ENCODE measurements at regions not wholly inside any gene's neighbourhood (a gene's known extent, or its start where the extent isn't known, plus 50 kb on each side); places are given as distances from the start of the nearest gene placed in this dataset.

DNA sequence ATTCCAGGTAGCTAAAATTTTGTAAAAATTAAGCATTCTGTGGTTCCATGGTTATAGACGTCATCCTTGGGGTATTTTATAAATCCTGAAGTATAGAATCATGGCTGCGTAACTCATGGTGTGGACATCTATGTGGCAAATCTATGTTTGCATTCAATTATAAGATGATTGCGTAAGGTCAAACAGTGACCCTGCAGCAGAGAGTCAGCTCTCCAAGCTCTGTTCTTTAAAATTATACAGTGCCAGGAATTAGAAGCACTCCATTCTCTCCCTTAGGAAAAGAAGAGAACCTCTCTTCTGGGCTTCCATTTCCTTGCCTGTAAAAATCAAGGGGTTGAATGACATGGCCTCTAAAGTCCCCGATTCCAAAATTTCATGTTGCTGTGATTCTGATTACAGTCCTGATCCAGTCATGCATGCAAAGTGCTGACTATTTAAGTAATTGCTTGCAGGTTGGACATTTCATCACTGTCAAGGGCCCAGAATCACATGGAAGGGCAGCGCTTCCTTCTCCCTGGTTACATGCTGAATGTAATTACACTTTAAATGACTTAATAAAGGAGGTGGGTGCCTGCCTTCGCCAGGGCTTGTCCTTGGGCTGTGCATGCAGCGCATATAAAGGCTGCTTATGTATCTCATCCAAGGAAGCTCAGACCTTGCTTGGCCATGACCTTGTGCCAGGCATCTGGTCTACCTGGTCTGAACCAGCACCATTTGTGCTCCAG, 550.7 kb downstream of the TYW1 start:
- peaks cover 5% of the 10 kb centered on the region for H3K27me3 Mint-ChIP-seq (ENCODE audit: unreplicated experiment)
- peaks cover 2% of the 10 kb centered on the region for H3K9me3 Mint-ChIP-seq (ENCODE audit: unreplicated experiment)
- H3K36me3 Mint-ChIP-seq (ENCODE audit: unreplicated experiment): peaks cover 7% of the 10 kb centered on the region
- no peak overlapping the region for H3K4me3 Mint-ChIP-seq (ENCODE audit: unreplicated experiment)
- H3K27ac Mint-ChIP-seq (ENCODE audit: unreplicated experiment): no peak overlapping the region
- TF ChIP-seq, protein P1, sequence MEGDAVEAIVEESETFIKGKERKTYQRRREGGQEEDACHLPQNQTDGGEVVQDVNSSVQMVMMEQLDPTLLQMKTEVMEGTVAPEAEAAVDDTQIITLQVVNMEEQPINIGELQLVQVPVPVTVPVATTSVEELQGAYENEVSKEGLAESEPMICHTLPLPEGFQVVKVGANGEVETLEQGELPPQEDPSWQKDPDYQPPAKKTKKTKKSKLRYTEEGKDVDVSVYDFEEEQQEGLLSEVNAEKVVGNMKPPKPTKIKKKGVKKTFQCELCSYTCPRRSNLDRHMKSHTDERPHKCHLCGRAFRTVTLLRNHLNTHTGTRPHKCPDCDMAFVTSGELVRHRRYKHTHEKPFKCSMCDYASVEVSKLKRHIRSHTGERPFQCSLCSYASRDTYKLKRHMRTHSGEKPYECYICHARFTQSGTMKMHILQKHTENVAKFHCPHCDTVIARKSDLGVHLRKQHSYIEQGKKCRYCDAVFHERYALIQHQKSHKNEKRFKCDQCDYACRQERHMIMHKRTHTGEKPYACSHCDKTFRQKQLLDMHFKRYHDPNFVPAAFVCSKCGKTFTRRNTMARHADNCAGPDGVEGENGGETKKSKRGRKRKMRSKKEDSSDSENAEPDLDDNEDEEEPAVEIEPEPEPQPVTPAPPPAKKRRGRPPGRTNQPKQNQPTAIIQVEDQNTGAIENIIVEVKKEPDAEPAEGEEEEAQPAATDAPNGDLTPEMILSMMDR (IDR thresholded peaks at IDR 0.05; ENCODE audit: partially characterized antibody, unreplicated experiment): no peak
- no peak for DNase-seq
- peaks cover 12% of the 10 kb centered on the region for H3K4me1 Mint-ChIP-seq (ENCODE audit: low read depth, unreplicated experiment)

DNA sequence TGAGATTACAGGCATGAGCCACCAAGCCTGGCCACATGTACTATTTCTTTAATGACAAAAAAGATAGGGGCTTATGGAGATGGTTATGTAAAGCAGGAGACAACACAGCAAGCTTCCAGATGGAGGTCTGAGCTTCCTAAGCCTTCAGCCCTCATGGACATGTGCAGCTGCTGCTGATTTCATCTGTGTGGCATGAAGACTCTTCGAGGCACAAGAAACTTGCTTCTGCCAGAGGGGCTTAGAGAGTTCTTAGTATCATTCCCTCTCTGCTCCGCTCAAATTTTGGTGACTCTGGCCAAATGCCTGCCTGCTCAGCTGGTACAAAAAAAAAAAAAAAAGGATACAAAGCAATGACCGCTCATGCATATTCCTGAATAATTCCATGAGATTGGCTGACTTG, 552.5 kb downstream of the TYW1 start:
- Mint-ChIP-seq H3K27ac (ENCODE audit: unreplicated experiment) (no peak overlapping the region), H3K27me3 (ENCODE audit: unreplicated experiment) (peaks cover 5% of the 10 kb centered on the region), H3K4me3 (ENCODE audit: unreplicated experiment) (no peak overlapping the region), H3K9me3 (ENCODE audit: unreplicated experiment) (peaks cover 2% of the 10 kb centered on the region), H3K4me1 (ENCODE audit: low read depth, unreplicated experiment) (peaks cover 12% of the 10 kb centered on the region), H3K36me3 (ENCODE audit: unreplicated experiment) (peaks cover 7% of the 10 kb centered on the region)
- no peak for DNase-seq
- TF ChIP-seq, protein P1 (IDR thresholded peaks at IDR 0.05; ENCODE audit: partially characterized antibody, unreplicated experiment): no peak

DNA sequence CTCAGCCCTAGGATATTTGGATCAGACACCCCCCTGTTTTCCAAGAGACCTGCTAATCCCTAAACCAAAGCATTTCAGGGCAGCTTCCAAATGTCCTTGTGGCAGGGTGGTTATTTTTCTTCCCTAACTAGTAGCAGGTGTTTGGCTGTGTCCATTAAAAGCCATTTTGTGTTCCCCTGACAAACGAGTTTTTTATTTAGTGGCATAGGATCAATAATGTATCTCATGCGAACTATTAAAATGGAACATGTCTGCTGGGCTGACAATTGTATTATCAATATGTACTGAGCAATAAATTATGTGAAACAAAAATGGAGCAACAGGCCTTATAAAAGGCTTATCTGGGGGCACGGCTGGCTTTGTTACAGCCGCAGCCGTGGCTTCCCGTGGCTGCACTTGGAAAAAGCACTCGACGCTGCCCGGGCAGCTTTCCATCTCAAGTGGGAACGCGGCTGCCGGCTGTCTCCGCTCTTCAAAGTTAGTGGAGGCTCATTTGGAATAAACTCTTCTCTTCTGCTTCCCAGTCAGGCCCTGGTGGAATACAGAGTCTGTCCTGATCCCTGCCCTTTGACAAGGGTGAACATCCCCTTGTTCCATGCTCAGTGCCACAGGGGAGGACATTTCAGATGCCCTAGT, 554.3 kb downstream of the TYW1 start:
- H3K36me3 Mint-ChIP-seq (ENCODE audit: unreplicated experiment): peaks cover 7% of the 10 kb centered on the region
- H3K9me3 Mint-ChIP-seq (ENCODE audit: unreplicated experiment): peaks cover 2% of the 10 kb centered on the region
- H3K27ac Mint-ChIP-seq (ENCODE audit: unreplicated experiment): peak overlapping the region; percentile 24
- TF ChIP-seq, protein P1 (IDR thresholded peaks at IDR 0.05; ENCODE audit: partially characterized antibody, unreplicated experiment): no peak
- H3K4me3 Mint-ChIP-seq (ENCODE audit: unreplicated experiment): no peak overlapping the region
- H3K27me3 Mint-ChIP-seq (ENCODE audit: unreplicated experiment): peaks cover 5% of the 10 kb centered on the region
- peaks cover 12% of the 10 kb centered on the region for H3K4me1 Mint-ChIP-seq (ENCODE audit: low read depth, unreplicated experiment)
- DNase-seq: no peak

DNA sequence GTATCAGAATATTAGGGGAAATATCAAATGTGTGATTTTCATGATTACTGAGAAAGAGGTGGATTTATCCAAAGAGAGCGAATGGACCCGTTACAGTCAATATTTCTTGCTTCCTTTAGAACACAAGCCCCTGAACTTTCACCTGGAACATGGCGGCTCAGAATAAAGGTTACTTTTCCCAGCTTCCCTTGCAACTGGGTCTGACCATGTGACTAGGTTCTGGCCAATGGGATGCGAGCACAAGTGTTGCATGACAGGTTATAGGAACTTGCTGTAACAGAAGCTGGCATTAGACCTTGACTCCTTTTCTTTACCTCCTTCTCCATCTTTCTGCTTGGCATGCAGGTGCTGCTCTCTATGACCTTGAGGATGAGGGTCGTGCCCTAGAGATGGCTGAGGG, 556.1 kb downstream of the TYW1 start:
- Mint-ChIP-seq H3K9me3 (ENCODE audit: unreplicated experiment) (peaks cover under 1% of the 10 kb centered on the region), H3K36me3 (ENCODE audit: unreplicated experiment) (no peaks in the 10 kb centered on the region), H3K4me3 (ENCODE audit: unreplicated experiment) (no peak overlapping the region), H3K4me1 (ENCODE audit: low read depth, unreplicated experiment) (peaks cover 11% of the 10 kb centered on the region), H3K27ac (ENCODE audit: unreplicated experiment) (no peak overlapping the region), H3K27me3 (ENCODE audit: unreplicated experiment) (peaks cover 3% of the 10 kb centered on the region)
- no peak for DNase-seq
- TF ChIP-seq, protein P1 (IDR thresholded peaks at IDR 0.05; ENCODE audit: partially characterized antibody, unreplicated experiment): no peak

DNA sequence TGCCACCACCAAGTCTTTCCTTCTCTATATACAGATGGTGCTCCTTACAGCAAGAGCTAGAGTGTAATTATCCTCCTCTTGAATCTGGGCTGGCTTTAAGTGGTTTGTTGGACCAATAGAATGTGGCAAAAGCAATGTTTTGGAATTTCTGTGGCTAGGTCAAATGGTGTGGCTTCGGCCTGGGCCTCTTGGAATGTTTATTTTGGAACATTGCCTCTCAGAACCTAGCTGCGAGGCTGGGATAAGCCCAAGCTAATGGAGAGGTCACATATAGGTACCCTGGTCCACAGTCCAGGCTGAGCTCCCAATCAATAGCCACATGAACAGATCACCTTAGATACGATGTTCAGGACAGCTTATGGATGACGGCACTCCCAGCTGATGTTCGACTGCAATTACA, 556.7 kb downstream of the TYW1 start:
- H3K36me3 Mint-ChIP-seq (ENCODE audit: unreplicated experiment): peaks cover under 1% of the 10 kb centered on the region
- TF ChIP-seq, protein P1 (IDR thresholded peaks at IDR 0.05; ENCODE audit: partially characterized antibody, unreplicated experiment): no peak
- no peak overlapping the region for H3K4me3 Mint-ChIP-seq (ENCODE audit: unreplicated experiment)
- H3K9me3 Mint-ChIP-seq (ENCODE audit: unreplicated experiment): no peaks in the 10 kb centered on the region
- no peak for DNase-seq
- no peak overlapping the region for H3K27ac Mint-ChIP-seq (ENCODE audit: unreplicated experiment)
- peaks cover 3% of the 10 kb centered on the region for H3K27me3 Mint-ChIP-seq (ENCODE audit: unreplicated experiment)
- H3K4me1 Mint-ChIP-seq (ENCODE audit: low read depth, unreplicated experiment): peaks cover 11% of the 10 kb centered on the region
